Esophagus muscularis mucosa (tissue), 3 donors: ENCODE measurements at regions not wholly inside any gene's neighbourhood (a gene's known extent, or its start where the extent isn't known, plus 50 kb on each side); places are given as distances from the start of the nearest gene placed in this dataset.

Experiments used
- POLR2A ChIP-seq: fragments of 450-650 bp; IDR thresholded peaks from one replicate; pipeline ENCODE4 v1.6.1; 2017; ENCODE audit warnings: antibody characterized with exemption, moderate library complexity, mild to moderate bottlenecking, low read depth
- POLR2AphosphoS5 ChIP-seq, 2 donors: sonication (generic); formaldehyde crosslinking; IDR thresholded peaks; one replicate each; pipeline ENCODE4 v1.6.1; 2017; ENCODE audit warnings: antibody characterized with exemption in 2 of 2
- TF ChIP-seq, protein P1 (sequence below), 3 experiments: fragments of 200-600 bp in 2 of 3; fragments of 450-650 bp in 1 of 3; sonication (generic) in 2 of 3; IDR thresholded peaks; one replicate each; pipeline ENCODE4 v1.5.1; 2017 to 2019; ENCODE audit warnings: antibody characterized with exemption in 3 of 3, mild to moderate bottlenecking in 2 of 3, moderate library complexity in 1 of 3

- TF ChIP-seq, protein P1, sequence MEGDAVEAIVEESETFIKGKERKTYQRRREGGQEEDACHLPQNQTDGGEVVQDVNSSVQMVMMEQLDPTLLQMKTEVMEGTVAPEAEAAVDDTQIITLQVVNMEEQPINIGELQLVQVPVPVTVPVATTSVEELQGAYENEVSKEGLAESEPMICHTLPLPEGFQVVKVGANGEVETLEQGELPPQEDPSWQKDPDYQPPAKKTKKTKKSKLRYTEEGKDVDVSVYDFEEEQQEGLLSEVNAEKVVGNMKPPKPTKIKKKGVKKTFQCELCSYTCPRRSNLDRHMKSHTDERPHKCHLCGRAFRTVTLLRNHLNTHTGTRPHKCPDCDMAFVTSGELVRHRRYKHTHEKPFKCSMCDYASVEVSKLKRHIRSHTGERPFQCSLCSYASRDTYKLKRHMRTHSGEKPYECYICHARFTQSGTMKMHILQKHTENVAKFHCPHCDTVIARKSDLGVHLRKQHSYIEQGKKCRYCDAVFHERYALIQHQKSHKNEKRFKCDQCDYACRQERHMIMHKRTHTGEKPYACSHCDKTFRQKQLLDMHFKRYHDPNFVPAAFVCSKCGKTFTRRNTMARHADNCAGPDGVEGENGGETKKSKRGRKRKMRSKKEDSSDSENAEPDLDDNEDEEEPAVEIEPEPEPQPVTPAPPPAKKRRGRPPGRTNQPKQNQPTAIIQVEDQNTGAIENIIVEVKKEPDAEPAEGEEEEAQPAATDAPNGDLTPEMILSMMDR (IDR thresholded peaks at IDR 0.05) = no peak
- no peak for TF ChIP-seq POLR2A
- TF ChIP-seq POLR2AphosphoS5 (IDR thresholded peaks at IDR 0.05) = no peak
Observed at GRCh38 chr2:82528288-82528687, 1930.8 kb downstream of the SUCLG1 start.
